Neural cell (in vitro differentiated cells): ENCODE measurements at regions not wholly inside any gene's neighbourhood (a gene's known extent, or its start where the extent isn't known, plus 50 kb on each side); places are given as distances from the start of the nearest gene placed in this dataset.
"Not testable (repeated sequence)": the region's sequence is repeated elsewhere in the genome, so short reads cannot be mapped to it uniquely, and the experiment has no call there.

Experiments used
- CTCF ChIP-seq: fragments of 450-650 bp; IDR thresholded peaks from 2 replicates; pipeline ENCODE4 v1.5.1; 2014; ENCODE audit warnings: antibody characterized with exemption, mild to moderate bottlenecking, moderate library complexity; ENCODE audit not compliant: poor library complexity, severe bottlenecking
- EZH2 ChIP-seq: fragments of 200-600, 300-800 bp; shearing (Covaris generic), sonication (generic); IDR thresholded peaks from 2 replicates; pipeline ENCODE4 v1.6.1; 2014; ENCODE audit warnings: antibody characterized with exemption, low read length, borderline replicate concordance, mild to moderate bottlenecking; ENCODE audit not compliant: insufficient read depth, poor library complexity, severe bottlenecking
- POLR2AphosphoS5 ChIP-seq: IDR thresholded peaks from 2 replicates; pipeline ENCODE4 v1.6.1; 2012
- RAD21 ChIP-seq: fragments of 450-650 bp; conservative IDR thresholded peaks from 2 replicates; pipeline ENCODE4 v1.6.1; 2014; ENCODE audit warnings: antibody characterized with exemption, mild to moderate bottlenecking, moderate library complexity
- SMC3 ChIP-seq: fragments of 450-650 bp; conservative IDR thresholded peaks from 2 replicates; pipeline ENCODE4 v1.6.1; 2014; ENCODE audit warnings: antibody characterized with exemption, mild to moderate bottlenecking, moderate library complexity; ENCODE audit not compliant: poor library complexity

- not testable (repeated sequence) for TF ChIP-seq CTCF, EZH2, POLR2AphosphoS5, SMC3, RAD21
These were observed 105.4 kb upstream of the NPAS2 start for GRCh38 chr2:100714396-100715010.
